ENCODE measurements at regions not wholly inside any gene's neighbourhood (a gene's known extent, or its start where the extent isn't known, plus 50 kb on each side); places are given as distances from the start of the nearest gene placed in this dataset.

DNA sequence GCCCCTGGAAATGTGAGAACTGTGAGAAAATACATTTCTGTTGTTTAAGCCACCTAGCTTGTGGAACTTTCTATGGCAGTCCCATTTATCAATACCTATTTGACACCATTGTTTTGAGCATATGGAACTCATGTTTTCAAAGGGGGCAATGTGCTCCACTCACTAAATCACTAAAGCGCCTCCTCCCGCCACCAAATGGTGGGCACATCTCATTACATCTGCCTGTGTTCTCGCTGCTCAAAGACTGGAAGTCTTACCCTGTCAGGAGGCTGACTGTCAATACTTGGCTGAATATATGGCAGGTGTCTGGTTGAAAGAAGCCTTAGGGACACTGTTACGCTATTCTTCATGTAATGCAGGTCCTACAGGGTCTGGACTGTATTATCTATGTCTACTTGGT lies 767.7 kb downstream of the TSN start:
- TF ChIP-seq MYC (IDR thresholded peaks at IDR 0.05; ENCODE audit: low read depth, low read length): no peak
- TF ChIP-seq, protein P1, sequence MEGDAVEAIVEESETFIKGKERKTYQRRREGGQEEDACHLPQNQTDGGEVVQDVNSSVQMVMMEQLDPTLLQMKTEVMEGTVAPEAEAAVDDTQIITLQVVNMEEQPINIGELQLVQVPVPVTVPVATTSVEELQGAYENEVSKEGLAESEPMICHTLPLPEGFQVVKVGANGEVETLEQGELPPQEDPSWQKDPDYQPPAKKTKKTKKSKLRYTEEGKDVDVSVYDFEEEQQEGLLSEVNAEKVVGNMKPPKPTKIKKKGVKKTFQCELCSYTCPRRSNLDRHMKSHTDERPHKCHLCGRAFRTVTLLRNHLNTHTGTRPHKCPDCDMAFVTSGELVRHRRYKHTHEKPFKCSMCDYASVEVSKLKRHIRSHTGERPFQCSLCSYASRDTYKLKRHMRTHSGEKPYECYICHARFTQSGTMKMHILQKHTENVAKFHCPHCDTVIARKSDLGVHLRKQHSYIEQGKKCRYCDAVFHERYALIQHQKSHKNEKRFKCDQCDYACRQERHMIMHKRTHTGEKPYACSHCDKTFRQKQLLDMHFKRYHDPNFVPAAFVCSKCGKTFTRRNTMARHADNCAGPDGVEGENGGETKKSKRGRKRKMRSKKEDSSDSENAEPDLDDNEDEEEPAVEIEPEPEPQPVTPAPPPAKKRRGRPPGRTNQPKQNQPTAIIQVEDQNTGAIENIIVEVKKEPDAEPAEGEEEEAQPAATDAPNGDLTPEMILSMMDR (IDR thresholded peaks at IDR 0.05; ENCODE audit: low read depth, low read length): peak; percentile 2
- no peak overlapping the region for H3K4me3 ChIP-seq (ENCODE audit: low read depth, low read length)
- DNase-seq (ENCODE audit: low read depth): no peak

DNA sequence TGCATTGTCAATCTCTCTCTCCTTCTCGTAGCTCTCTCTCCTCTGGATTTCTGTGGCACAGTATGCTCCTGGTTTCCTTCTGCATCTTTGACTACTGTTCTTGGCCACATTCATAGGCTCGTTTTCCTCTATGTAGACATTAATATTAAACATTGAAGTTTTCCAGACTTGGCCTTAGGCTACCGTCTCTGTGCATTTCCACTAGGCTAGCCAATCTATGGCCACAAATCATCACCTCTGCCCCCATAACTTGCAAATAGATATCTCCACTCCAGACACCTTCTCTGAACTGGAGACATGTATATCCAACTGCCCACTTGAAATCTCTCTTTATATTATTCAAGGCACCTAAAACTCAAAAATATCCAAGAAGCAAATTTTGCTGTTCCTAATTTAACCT lies 768.5 kb downstream of the TSN start:
- TF ChIP-seq POLR2A (IDR thresholded peaks at IDR 0.05; ENCODE audit: extremely low read depth, insufficient read length): no peak
- TF ChIP-seq, protein P2, sequence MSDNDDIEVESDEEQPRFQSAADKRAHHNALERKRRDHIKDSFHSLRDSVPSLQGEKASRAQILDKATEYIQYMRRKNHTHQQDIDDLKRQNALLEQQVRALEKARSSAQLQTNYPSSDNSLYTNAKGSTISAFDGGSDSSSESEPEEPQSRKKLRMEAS (IDR thresholded peaks at IDR 0.05; ENCODE audit: low read depth, low read length): no peak
- TF ChIP-seq, protein P1 (IDR thresholded peaks at IDR 0.05; ENCODE audit: low read depth, low read length): no peak
- TF ChIP-seq MYC (IDR thresholded peaks at IDR 0.05; ENCODE audit: low read depth, low read length): no peak
- H3K4me3 ChIP-seq (ENCODE audit: low read depth, low read length): no peak overlapping the region
- no peak for DNase-seq (ENCODE audit: low read depth)

DNA sequence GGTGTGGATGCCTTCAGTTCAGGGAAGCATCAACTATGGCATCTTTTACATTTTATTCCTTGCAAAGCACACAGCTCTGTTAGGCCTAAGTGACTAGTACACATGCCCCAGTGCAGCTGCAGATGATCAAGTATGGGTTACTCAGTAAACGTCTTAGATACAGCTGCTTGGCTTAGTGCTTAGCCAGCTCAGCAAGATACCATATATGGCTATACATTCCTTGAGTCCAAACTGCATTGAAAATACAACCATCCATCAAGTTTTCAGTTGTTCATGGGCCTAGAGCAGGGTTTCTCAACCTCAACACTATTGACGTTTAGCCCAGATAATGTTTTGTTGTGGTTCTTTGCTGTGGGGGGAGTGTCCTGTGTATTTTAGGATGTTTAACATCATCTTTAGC lies 769.9 kb downstream of the TSN start:
- H3K4me3 ChIP-seq (ENCODE audit: low read depth, low read length): no peak overlapping the region
- no peak for TF ChIP-seq MYC (IDR thresholded peaks at IDR 0.05; ENCODE audit: low read depth, low read length)
- TF ChIP-seq, protein P1 (IDR thresholded peaks at IDR 0.05; ENCODE audit: low read depth, low read length): no peak
- TF ChIP-seq POLR2A (IDR thresholded peaks at IDR 0.05; ENCODE audit: extremely low read depth, insufficient read length): no peak
- TF ChIP-seq, protein P2 (IDR thresholded peaks at IDR 0.05; ENCODE audit: low read depth, low read length): no peak
- no peak for DNase-seq (ENCODE audit: low read depth)

DNA sequence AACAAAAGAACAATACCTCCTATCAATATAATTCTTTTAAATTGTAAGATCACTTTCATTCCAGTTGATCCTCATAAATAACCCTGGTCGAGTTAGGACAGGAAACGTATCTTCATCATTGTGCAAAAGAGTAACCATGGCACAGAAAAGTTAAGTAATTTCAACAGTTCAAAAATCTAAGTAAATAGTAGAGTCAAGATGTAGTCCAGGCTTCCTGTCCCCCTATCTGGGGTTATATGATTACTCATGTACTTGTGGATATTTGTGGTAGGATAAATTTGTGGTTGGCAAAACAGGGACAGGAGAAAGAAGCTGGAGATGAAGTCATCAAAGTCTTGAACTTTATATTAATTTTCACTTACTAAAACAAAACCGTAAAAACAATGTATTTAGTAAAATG lies 772.6 kb downstream of the TSN start:
- no peak for DNase-seq (ENCODE audit: low read depth)
- no peak for TF ChIP-seq POLR2A (IDR thresholded peaks at IDR 0.05; ENCODE audit: extremely low read depth, insufficient read length)
- TF ChIP-seq, protein P1 (IDR thresholded peaks at IDR 0.05; ENCODE audit: low read depth, low read length): no peak
- TF ChIP-seq MYC (IDR thresholded peaks at IDR 0.05; ENCODE audit: low read depth, low read length): no peak
- TF ChIP-seq, protein P2 (IDR thresholded peaks at IDR 0.05; ENCODE audit: low read depth, low read length): no peak
- H3K4me3 ChIP-seq (ENCODE audit: low read depth, low read length): no peak overlapping the region

DNA sequence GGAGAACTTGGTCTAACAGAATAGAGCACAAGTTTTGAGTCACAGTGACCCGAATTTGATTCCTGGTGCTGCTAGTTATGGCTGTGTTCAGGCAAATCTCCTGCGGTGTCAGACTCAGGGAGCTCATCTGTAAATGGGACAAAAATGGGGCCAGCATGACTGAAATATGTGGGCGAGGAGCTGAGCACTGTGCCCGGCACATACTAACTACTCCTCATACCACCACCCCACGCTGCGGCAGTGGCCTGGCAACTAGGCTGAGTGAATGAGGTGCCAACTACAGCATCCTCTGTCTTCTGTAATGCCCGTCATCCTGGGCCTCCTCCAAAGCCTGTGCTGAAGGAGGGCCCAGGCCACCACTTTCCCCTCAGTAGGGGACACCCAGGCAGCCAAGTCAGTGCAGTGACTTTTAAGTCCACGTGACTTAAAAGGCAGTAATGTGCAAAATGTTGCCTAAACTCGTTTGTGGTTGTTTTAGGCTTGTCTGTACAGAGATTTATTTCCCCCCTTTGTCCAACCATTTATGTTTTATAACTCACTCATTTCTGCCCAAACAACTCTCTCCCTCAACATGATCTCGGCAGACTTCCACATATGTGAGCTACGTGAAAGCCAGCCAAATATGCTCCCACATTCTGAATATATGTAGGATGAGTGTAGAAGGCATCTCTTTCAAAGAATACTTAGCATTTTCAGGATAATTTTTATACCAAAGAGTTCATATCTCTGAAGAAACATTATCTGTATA lies 773.7 kb downstream of the TSN start:
- TF ChIP-seq, protein P2 (IDR thresholded peaks at IDR 0.05; ENCODE audit: low read depth, low read length): no peak
- TF ChIP-seq MYC (IDR thresholded peaks at IDR 0.05; ENCODE audit: low read depth, low read length) (no peak), POLR2A (IDR thresholded peaks at IDR 0.05; ENCODE audit: extremely low read depth, insufficient read length) (no peak)
- TF ChIP-seq, protein P1 (IDR thresholded peaks at IDR 0.05; ENCODE audit: low read depth, low read length): no peak
- H3K4me3 ChIP-seq (ENCODE audit: low read depth, low read length): no peak overlapping the region
- DNase-seq (ENCODE audit: low read depth): no peak
